HG02884 (cell line): ENCODE measurements at regions not wholly inside any gene's neighbourhood (a gene's known extent, or its start where the extent isn't known, plus 50 kb on each side); places are given as distances from the start of the nearest gene placed in this dataset.

Source experiments
- ATAC-seq: cut with Tn5 transposase; IDR thresholded peaks from one replicate; pipeline ENCODE4 v1.9.1; 2021; ENCODE audit warnings: mild to moderate bottlenecking, moderate library complexity; ENCODE audit not compliant: unreplicated experiment

DNA sequence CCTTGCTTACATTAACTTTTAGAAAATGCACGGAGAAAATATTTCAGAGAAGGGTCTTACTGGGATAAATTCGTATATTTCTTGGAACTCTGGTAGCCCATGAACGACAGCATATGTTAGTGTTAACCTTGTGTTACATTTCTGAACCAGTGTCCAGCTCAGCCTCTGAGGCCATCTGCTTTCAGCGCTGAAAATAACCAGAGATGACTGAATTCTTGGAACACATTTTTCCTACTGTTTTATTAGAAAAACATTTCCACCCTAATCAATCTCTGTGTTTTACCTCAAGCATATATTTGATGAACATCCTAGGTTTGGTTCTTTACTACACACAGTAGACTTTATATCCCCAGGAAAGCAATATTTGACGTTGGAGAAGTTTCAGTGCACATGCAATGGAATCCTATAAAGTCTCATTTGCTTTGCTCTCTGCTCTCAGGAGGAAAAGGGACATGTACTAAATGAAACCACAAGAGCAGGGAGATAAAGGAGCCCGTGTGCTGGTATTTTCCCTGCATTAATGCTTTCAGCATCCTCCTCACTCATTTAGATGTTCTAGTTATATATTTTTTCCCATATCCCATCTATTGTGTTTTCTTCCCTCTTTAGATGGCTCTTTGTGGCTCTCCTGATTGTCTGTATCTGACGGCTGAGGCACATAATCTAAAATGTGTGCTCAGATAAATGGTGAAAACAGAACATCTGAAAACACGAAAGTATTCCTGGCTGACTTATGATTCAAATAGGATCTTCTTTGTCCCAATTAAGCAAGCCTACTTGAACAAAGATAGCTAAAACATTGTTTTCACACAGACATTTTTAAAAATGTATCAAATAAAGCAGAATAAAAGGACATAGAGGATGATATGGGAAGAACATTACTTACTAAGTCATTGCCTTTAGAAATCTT, 151.7 kb upstream of the KCNMB2 start:
- no peak for ATAC-seq

- peak; percentile 60 for ATAC-seq
Measured at GRCh38 chr3:178385280-178385952, 150.8 kb upstream of the KCNMB2 start.

- ATAC-seq: no peak
Measured at GRCh38 chr3:178386401-178386800, 149.8 kb upstream of the KCNMB2 start.

DNA sequence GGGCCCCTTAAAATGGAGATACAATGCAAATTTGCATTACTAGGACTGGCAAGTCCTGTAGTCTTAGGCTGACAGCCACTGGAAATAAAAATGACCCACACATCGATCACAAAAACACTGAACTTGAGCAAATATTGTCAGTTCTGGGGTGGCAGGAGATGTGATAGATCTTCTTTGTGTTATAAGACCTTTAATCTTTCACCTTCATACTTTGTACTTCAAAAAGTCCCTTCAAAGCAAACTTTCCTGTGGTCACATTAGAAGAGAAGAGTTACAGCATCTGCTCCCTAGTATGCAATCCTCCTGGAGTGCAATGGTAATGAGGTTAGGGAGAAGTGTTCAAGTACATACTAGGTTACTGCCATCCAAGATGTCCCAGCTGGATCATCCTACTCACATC, 149.4 kb upstream of the KCNMB2 start:
- no peak for ATAC-seq

GRCh38 chr3:178388473-178388872, 147.8 kb upstream of the KCNMB2 start:
- no peak for ATAC-seq

DNA sequence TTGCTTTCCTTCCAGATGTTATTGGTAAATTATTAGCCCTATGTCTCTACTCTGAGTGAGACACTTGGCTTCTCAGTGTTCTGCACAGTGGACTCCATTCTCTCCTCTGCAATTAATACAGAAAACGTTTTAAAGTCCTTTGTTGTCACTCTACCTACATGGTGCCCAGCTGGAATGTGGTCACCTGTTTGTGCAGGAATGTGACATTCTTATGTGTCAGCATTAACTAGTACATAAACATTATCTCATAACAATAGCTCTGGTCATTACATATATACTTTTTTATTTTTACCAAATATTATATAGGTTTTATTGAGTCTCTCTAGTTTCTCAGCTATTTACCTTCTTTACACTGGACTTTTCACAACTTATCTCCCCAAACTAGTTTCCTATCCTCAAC, 147.0 kb upstream of the KCNMB2 start:
- ATAC-seq: no peak

DNA sequence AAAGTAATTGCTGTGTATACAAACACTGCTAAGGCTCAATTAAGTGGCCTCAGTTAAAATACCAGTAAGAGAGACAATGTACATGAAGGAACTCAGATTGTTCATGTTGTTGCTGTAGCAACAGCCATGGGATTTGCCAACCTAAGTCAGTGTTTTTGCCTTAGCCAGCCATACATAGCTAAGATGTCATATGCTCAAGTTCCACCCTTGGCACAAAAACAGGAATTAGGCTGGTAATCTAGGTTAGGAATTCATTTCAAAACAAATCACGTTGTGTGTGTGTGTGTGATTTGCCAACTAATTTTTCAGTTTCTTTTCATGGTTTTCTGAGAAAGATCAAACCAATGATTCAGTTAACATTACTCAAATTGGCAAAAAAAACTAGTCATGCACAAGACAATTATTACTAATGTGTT, 143.7 kb upstream of the KCNMB2 start:
- ATAC-seq: no peak

DNA sequence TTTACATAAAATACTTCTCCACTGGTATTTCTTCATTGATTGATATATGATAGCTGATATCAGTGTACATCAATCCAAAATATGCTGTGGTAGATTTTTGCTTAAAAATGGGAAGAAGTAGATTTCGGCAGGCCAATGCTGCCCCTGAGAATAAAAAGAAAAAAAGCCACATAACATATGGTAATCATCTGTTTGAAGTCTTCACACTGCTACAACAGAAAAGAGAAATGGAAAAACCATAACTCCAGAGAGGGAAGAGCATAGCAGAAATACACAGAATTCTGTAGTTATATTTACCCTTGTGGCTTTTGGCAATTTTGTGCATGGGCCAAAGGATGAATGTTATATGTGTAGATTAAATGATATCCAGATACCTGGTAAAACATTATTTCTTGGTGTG, 143.1 kb upstream of the KCNMB2 start:
- ATAC-seq: no peak

DNA sequence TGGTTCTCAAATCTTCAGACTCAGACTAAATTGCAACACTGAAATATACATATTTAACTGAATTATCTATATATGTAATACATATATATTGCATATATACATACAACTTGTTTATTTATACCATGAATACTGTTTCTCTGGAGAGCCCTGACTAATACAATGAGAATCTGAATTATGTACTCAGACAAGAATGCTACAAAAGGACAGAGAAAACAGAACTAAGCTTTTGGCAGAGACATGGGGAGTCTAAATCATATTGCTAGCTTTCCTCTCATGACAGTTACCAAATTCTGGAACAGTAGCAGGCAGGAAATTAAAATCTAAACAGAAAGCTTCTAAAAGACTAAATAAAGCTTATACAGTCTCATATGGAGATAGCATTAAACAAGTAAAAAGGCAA, 142.4 kb upstream of the KCNMB2 start:
- no peak for ATAC-seq

- ATAC-seq: no peak
Measured at GRCh38 chr3:178396318-178396717, 139.9 kb upstream of the KCNMB2 start.

- ATAC-seq: no peak
Measured at GRCh38 chr3:178397202-178397601, 139.0 kb upstream of the KCNMB2 start.

GRCh38 chr3:178397836-178398235, 138.4 kb upstream of the KCNMB2 start:
- no peak for ATAC-seq

DNA sequence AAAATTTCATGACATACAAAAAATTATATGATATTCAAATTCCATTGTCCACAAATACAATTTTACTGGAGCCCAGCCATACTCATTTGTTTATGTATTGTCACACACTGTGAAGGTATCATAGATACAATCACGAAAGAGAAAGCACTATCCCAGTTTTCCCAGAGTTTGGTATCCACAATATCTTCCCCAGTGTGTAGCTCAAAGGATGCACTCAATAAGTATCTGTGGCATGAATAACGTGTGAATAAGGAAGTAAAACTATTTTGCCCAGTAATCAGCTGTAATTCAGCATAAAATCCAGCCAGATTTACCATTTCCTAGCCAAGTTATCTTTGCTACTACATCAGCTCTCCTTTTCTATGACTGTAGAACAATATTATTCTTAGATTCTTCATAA, 131.3 kb upstream of the KCNMB2 start:
- no peak for ATAC-seq

GRCh38 chr3:178405531-178405930, 130.7 kb upstream of the KCNMB2 start:
- ATAC-seq: no peak

- ATAC-seq: no peak
Measured at GRCh38 chr3:178406206-178406605, 130.0 kb upstream of the KCNMB2 start.

GRCh38 chr3:178415384-178415783, 120.9 kb upstream of the KCNMB2 start:
- no peak for ATAC-seq

- ATAC-seq: no peak
Measured at GRCh38 chr3:178417736-178418135, 118.5 kb upstream of the KCNMB2 start.

DNA sequence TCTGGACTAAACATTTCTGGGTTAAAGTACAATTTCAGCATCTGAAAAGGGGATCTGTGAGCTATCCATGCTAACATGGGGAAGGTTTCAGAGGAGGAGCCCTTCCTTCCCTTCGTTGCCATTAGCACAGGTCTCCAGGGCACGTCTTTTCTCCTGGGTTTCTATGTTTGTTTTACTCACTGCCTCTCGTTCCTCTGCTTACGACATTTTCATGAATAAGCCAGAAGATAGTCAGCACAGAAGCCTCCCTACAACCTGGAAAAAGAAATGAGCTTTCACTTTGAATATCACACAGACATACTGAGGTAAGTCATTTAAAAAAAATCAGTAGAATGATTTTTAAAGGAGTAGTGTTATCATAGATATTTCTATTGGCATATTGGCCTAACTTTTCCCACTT, 117.2 kb upstream of the KCNMB2 start:
- ATAC-seq: peak; percentile 43

GRCh38 chr3:178420033-178420432, 116.2 kb upstream of the KCNMB2 start:
- ATAC-seq: peak; percentile 57

- ATAC-seq: no peak
Measured at GRCh38 chr3:178421069-178421468, 115.2 kb upstream of the KCNMB2 start.

- no peak for ATAC-seq
Measured at GRCh38 chr3:178422406-178422805, 113.8 kb upstream of the KCNMB2 start.

DNA sequence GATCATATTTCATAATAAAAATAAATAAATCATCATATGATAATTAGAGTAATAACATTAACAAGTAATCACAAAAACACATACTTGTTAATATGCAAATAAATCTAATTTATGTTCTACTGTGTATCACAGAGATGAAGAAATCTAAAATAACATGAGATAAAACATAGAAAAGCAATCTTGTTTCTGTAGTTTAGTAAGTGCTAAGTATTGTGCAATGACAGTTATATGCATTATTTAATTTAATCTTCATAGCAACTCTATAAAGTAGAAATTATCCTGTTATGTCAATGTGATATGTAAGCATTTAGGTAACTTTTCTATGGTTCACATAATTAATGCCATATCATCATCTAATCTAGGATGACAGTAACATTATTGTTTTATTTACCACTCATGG, 108.2 kb upstream of the KCNMB2 start:
- no peak for ATAC-seq
